ENCODE measurements at regions not wholly inside any gene's neighbourhood (a gene's known extent, or its start where the extent isn't known, plus 50 kb on each side); places are given as distances from the start of the nearest gene placed in this dataset.

GRCh38 chr2:189327879-189328847 lies 113.1 kb upstream of the WDR75 start:
- Histone ChIP-seq H3K36me3 (no peaks in the 10 kb centered on the region), H3K27me3 (no peaks in the 10 kb centered on the region), H3K4me3 (no peak overlapping the region), H3K4me1 (no peaks in the 10 kb centered on the region), H3K27ac (no peak overlapping the region), H3K9me3 (no peaks in the 10 kb centered on the region)
- no peak for ATAC-seq
- no peak for DNase-seq
- in situ Hi-C loops (cut with MboI; ENCODE audit: low sequenced_read_pairs in 4 of 4) (no loop called here), intact Hi-C loops (cut with DNase I; ENCODE audit: low total_unique reads) (no loop called here)
- TF ChIP-seq POLR2A (IDR thresholded peaks at IDR 0.05) (no peak), CTCF (IDR thresholded peaks at IDR 0.05 in 4 of 5, conservative IDR thresholded peaks at IDR 0.05 in 1 of 5) (no peak)

- no peak for ATAC-seq
- TF ChIP-seq POLR2A (IDR thresholded peaks at IDR 0.05) (no peak), CTCF (IDR thresholded peaks at IDR 0.05 in 4 of 5, conservative IDR thresholded peaks at IDR 0.05 in 1 of 5) (no peak)
- Histone ChIP-seq H3K4me1 (no peaks in the 10 kb centered on the region), H3K27me3 (no peaks in the 10 kb centered on the region), H3K36me3 (no peaks in the 10 kb centered on the region), H3K27ac (no peak overlapping the region), H3K4me3 (no peak overlapping the region), H3K9me3 (no peaks in the 10 kb centered on the region)
- DNase-seq, result no peak
- intact Hi-C loops (cut with DNase I; ENCODE audit: low total_unique reads), result no loop called here
- in situ Hi-C loops (cut with MboI; ENCODE audit: low sequenced_read_pairs in 4 of 4), result no loop called here
Measured at GRCh38 chr2:189328848-189329245, 112.4 kb upstream of the WDR75 start.

GRCh38 chr2:189336276-189336975 lies 104.8 kb upstream of the WDR75 start:
- TF ChIP-seq CTCF (IDR thresholded peaks at IDR 0.05 in 4 of 5, conservative IDR thresholded peaks at IDR 0.05 in 1 of 5) (no peak), POLR2A (IDR thresholded peaks at IDR 0.05) (no peak)
- Histone ChIP-seq H3K27me3 (no peaks in the 10 kb centered on the region), H3K27ac (no peak overlapping the region), H3K4me1 (no peaks in the 10 kb centered on the region), H3K9me3 (no peaks in the 10 kb centered on the region), H3K4me3 (no peak overlapping the region), H3K36me3 (no peaks in the 10 kb centered on the region)
- in situ Hi-C loops (cut with MboI; ENCODE audit: low sequenced_read_pairs in 4 of 4), result no loop called here
- ATAC-seq (no peak), DNase-seq (no peak)
- intact Hi-C loops (cut with DNase I; ENCODE audit: low total_unique reads), result no loop called here

GRCh38 chr2:189337656-189338055 lies 103.6 kb upstream of the WDR75 start:
- Histone ChIP-seq H3K27me3 (no peaks in the 10 kb centered on the region), H3K27ac (peak overlapping the region in 2 of 4 donors; percentile 38 to 55), H3K4me1 (no peaks in the 10 kb centered on the region), H3K9me3 (no peaks in the 10 kb centered on the region), H3K36me3 (no peaks in the 10 kb centered on the region), H3K4me3 (no peak overlapping the region)
- intact Hi-C loops (cut with DNase I; ENCODE audit: low total_unique reads), result no loop called here
- TF ChIP-seq CTCF (IDR thresholded peaks at IDR 0.05 in 4 of 5, conservative IDR thresholded peaks at IDR 0.05 in 1 of 5) (no peak), POLR2A (IDR thresholded peaks at IDR 0.05) (no peak)
- in situ Hi-C loops (cut with MboI; ENCODE audit: low sequenced_read_pairs in 4 of 4), result no loop called here
- ATAC-seq, result peak; percentile 88 to 94
- DNase-seq, result no peak

Data from gastrocnemius medialis (tissue), 4 donors.